ENCODE measurements at regions not wholly inside any gene's neighbourhood (a gene's known extent, or its start where the extent isn't known, plus 50 kb on each side); places are given as distances from the start of the nearest gene placed in this dataset.

- Histone ChIP-seq H3K27me3 (ENCODE audit: control insufficient read depth in 1 of 2, insufficient read depth in 2 of 2, low read length in 2 of 2) (no peaks in the 10 kb centered on the region), H3K4me2 (ENCODE audit: low read depth, low read length) (no peak overlapping the region), H3K79me2 (ENCODE audit: insufficient read depth, low read length) (no peaks in the 10 kb centered on the region), H4K20me1 (ENCODE audit: insufficient read depth, low read length) (no peaks in the 10 kb centered on the region), H3K36me3 (replicated peaks in 1 of 2; ENCODE audit: control insufficient read depth in 1 of 2, insufficient read depth in 2 of 2, low read length in 2 of 2) (no peaks in the 10 kb centered on the region), H3K4me3 (replicated peaks in 1 of 3; ENCODE audit: insufficient read depth in 1 of 3, low read depth in 2 of 3, low read length in 3 of 3) (no peak overlapping the region), H2AFZ (ENCODE audit: low read length) (no peak overlapping the region), H3K27ac (ENCODE audit: extremely low read length, insufficient read depth, low read length) (no peak overlapping the region), H3K9ac (ENCODE audit: insufficient read depth, low read depth, low read length) (no peak overlapping the region), H3K4me1 (ENCODE audit: insufficient read depth, low read length) (no peaks in the 10 kb centered on the region), H3K9me3 (ENCODE audit: low read length) (peaks cover 76% of the 10 kb centered on the region)
- CTCF ChIA-PET (ENCODE audit: low intra/inter-chr PET ratio, low total read pairs), result no interaction called here
- intact Hi-C loops (cut with micrococcal nuclease; ENCODE audit: unreplicated experiment) (no loop called here), in situ Hi-C loops (cut with HindIII; ENCODE audit: extremely low pct_ligation_motif_present, low pct_unique_long_range_greater_than_20kb) (no loop called here)
- POLR2A ChIA-PET, result no interaction called here
- TF ChIP-seq NONO (IDR thresholded peaks at IDR 0.05), result no peak
- TF ChIP-seq NONO (CRISPR knock-in tag; conservative IDR thresholded peaks at IDR 0.05), result no peak
- TF ChIP-seq HNRNPH1 (optimal IDR thresholded peaks at IDR 0.05; ENCODE audit: low read depth, low read length), result no peak
- peak in 1 of 2 experiments; percentile 69; a peak in 2 of 4 replicates for TF ChIP-seq MAFK (conservative IDR thresholded peaks at IDR 0.05 in 1 of 2, IDR thresholded peaks at IDR 0.05 in 1 of 2; ENCODE audit: low read length in 2 of 2)
- TF ChIP-seq PLSCR1 (CRISPR knock-in tag; IDR thresholded peaks at IDR 0.05; ENCODE audit: borderline replicate concordance), result no peak
- TF ChIP-seq ZSCAN31 (CRISPR knock-in tag; IDR thresholded peaks at IDR 0.05; ENCODE audit: low read depth), result no peak
- peak; percentile 31; the same call in 1 of the 2 replicates for TF ChIP-seq MAFF (IDR thresholded peaks at IDR 0.05; ENCODE audit: low read depth, low read length)
- TF ChIP-seq ZNF512B (CRISPR knock-in tag; IDR thresholded peaks at IDR 0.05; ENCODE audit: borderline replicate concordance), result no peak
- TF ChIP-seq ZNF577 (CRISPR knock-in tag; IDR thresholded peaks at IDR 0.05; ENCODE audit: borderline replicate concordance, low read depth), result no peak
- no peak for TF ChIP-seq SRF (IDR thresholded peaks at IDR 0.05; ENCODE audit: low read depth, low read length)
- TF ChIP-seq SNAPC5 (CRISPR knock-in tag; IDR thresholded peaks at IDR 0.05; ENCODE audit: borderline replicate concordance), result no peak
- TF ChIP-seq ZNF879 (CRISPR knock-in tag; IDR thresholded peaks at IDR 0.05), result no peak
- TF ChIP-seq NFE2L2 (IDR thresholded peaks at IDR 0.05; ENCODE audit: low read length), result peak; percentile 66; the same call in 1 of the 2 replicates
- no peak for TF ChIP-seq ZNF839 (CRISPR knock-in tag; IDR thresholded peaks at IDR 0.05; ENCODE audit: borderline replicate concordance)
- no peak for TF ChIP-seq PITX1 (CRISPR knock-in tag; IDR thresholded peaks at IDR 0.05)
- no peak for ATAC-seq
- no TSS peak for BruUV-seq (replicated peaks)
- FAIRE-seq, result no peak
- WGBS (ENCODE audit: low lambda C conversion rate), result 0% methylated on average over 1 of the region's 1 CpG
- DNase-seq (ENCODE audit: low spot score), result no peak
Observed at GRCh38 chr17:52892334-52892733, 733.8 kb upstream of the CA10 start.

Data from HepG2 (cell line).